Motor neuron (in vitro differentiated cells): ENCODE measurements at regions not wholly inside any gene's neighbourhood (a gene's known extent, or its start where the extent isn't known, plus 50 kb on each side); places are given as distances from the start of the nearest gene placed in this dataset.

Experiments
- ATAC-seq, 8 experiments: fragments of 200-7000 bp; cut with Tn5 transposase; replicated peaks in 6 of 8; 2 replicates each; pipeline ENCODE4 v1.8.0; 2021; ENCODE audit warnings: mild to moderate bottlenecking in 8 of 8, moderate library complexity in 8 of 8
- H3K27ac ChIP-seq, 2 donors: fragments of 250-450 bp; sonication (Bioruptor Pico); 2 replicates each; pipeline ENCODE4 v1.9.0; 2021; ENCODE audit warnings: antibody characterized with exemption in 2 of 2, mild to moderate bottlenecking in 2 of 2, moderate library complexity in 1 of 2
- H3K4me1 ChIP-seq, 2 donors: fragments of 250-450 bp; sonication (Bioruptor Pico); replicated peaks in 1 of 2; 2 replicates each; pipeline ENCODE4 v1.6.1; 2021; ENCODE audit warnings: antibody characterized with exemption in 2 of 2, mild to moderate bottlenecking in 2 of 2, moderate library complexity in 1 of 2
- H3K4me3 ChIP-seq, 5 donors: fragments of 250-450 bp; sonication (Bioruptor Pico); 2 replicates each; pipeline ENCODE4 v1.9.0; 2021; ENCODE audit warnings: antibody characterized with exemption in 5 of 5, mild to moderate bottlenecking in 5 of 5, moderate library complexity in 4 of 5
- WGBS, 10 experiments: fragments of 450-650 bp; shearing (Covaris generic); methylation state at CpG; one replicate each; pipeline ENCODE4 v1.0.0; 2022; 5-methylcytosine and 5-hydroxymethylcytosine counted together
- in situ Hi-C, 9 experiments: fragments of 400-800 bp; cut with MboI; loops; one replicate each; pipeline ENCODE4 v1.15.0; 2021; ENCODE audit warnings: low sequenced_read_pairs in 9 of 9, low pct_unique_long_range_greater_than_20kb in 2 of 9; ENCODE audit not compliant: unreplicated experiment in 9 of 9

- Histone ChIP-seq H3K27ac (no peak overlapping the region), H3K4me1 (peaks cover 0 to 8% of the 10 kb centered on the region in 2 donors), H3K4me3 (no peak overlapping the region)
- 10 to 91% (median 40%) methylated on average over 1 to 7 of the region's 7 CpGs; no CpG with 5 or more reads in 3 of the 10 experiments for WGBS, 10 experiments
- no peak for ATAC-seq
- in situ Hi-C loops, result no loop called here
Observed at GRCh38 chr11:134555510-134555909, 143.5 kb upstream of the B3GAT1 start.

GRCh38 chr11:134554861-134555260 lies 142.8 kb upstream of the B3GAT1 start:
- H3K4me1 ChIP-seq, result peaks cover 0 to 2% of the 10 kb centered on the region in 2 donors
- WGBS, 10 experiments, result 5 to 85% (median 53%) methylated on average over 1 to 3 of the region's 3 CpGs
- ATAC-seq, result no peak
- in situ Hi-C loops, result no loop called here
- H3K27ac ChIP-seq, result no peak overlapping the region
- no peak overlapping the region for H3K4me3 ChIP-seq

DNA sequence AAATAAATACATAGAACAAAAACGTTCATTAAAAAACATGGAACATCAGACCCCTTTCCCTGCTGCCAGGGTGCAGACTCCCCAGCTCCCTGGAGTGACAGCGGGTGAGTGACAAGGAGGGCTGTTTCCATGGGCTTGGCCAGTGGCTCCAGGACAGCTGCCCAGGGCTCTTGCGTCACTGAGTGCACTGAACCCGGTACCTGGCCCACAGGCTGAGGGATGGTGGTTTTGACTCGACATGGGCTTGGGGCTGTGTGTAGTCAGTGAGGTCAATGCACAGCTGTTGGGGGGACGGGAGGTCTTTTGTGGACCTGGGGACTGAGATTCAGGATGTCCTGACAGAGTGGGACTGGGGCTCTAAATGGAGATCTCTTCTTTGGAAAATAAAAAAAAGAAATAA lies 142.1 kb upstream of the B3GAT1 start:
- in situ Hi-C loops, result no loop called here
- 0 to 89% (median 67%) methylated on average over 1 to 5 of the region's 6 CpGs; no CpG with 5 or more reads in 3 of the 10 experiments for WGBS, 10 experiments
- H3K4me1 ChIP-seq, result no peaks in the 10 kb centered on the region
- ATAC-seq, result no peak
- no peak overlapping the region for H3K4me3 ChIP-seq
- H3K27ac ChIP-seq, result no peak overlapping the region

- ATAC-seq, result no peak
- in situ Hi-C loops, result no loop called here
- Histone ChIP-seq H3K4me3 (no peak overlapping the region), H3K27ac (no peak overlapping the region), H3K4me1 (no peaks in the 10 kb centered on the region)
- WGBS, 10 experiments, result 0 to 80% (median 65%) methylated on average over 1 of the region's 1 CpG; no CpG with 5 or more reads in 2 of the 10 experiments
Observed at GRCh38 chr11:134552749-134553148, 140.7 kb upstream of the B3GAT1 start.

GRCh38 chr11:134545521-134545920 lies 133.5 kb upstream of the B3GAT1 start:
- Histone ChIP-seq H3K4me1 (no peaks in the 10 kb centered on the region), H3K27ac (no peak overlapping the region), H3K4me3 (no peak overlapping the region)
- 0 to 92% (median 78%) methylated on average over 2 to 5 of the region's 5 CpGs; no CpG with 5 or more reads in 3 of the 10 experiments for WGBS, 10 experiments
- ATAC-seq, result no peak
- in situ Hi-C loops, result no loop called here

DNA sequence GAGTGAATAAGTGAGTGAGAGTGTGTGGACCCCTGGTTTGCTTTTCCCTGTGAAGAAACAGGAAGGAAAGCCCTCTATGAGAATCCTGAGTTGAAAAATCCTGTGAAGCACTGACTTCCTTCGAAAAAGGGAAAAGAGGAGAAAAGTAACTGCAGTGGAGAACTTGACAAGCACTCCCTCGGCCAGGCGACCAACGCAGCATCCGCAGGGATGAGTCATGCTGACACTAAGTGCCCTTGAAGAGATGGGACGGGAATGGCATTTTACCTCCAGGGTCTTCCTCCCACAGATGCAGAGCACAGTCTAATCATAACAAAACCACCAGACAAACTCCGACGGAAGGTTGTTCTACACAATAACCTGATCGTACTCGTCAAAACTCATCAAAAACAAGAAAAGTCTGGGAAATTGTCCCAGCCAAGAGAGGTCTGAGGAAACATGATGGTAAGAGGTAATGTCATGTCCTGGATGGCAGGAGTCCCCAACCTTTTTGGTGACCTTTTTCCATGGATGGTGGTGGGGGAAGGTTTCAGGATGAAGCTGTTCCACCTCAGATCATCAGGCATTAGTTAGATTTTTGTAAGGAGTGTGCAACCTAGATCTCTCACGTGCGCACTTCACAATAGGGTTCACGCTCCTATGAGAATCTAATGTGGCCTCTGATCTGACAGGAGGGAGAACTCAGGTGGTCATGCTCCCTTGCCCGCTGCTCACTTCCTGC lies 132.2 kb upstream of the B3GAT1 start:
- H3K4me3 ChIP-seq, result no peak overlapping the region
- peaks cover under 1 to 2% of the 10 kb centered on the region in 2 donors for H3K4me1 ChIP-seq
- 29 to 100% (median 80%) methylated on average over 2 to 11 of the region's 14 CpGs for WGBS, 10 experiments
- no peak overlapping the region for H3K27ac ChIP-seq
- in situ Hi-C loops, result no loop called here
- ATAC-seq, result no peak

DNA sequence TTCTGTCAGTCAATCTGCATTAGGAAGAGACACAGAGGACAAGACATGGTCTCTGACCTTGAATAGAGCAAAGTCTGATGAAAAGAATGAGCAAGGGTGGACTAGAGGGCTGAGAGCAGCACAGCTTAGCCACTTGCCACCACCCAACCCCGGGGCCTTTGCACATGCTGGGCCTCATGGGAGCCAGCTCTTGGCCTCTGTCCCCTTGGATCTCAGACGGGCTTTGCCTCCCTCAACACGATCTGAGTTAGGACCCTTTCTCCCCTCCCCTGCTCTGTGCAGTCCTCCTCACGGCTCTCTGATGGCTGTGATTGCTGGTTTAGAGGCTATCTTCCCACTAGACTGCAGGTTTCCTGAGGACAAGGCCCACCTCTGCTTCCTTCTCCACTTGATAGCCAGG lies 131.6 kb upstream of the B3GAT1 start:
- H3K27ac ChIP-seq, result no peak overlapping the region
- WGBS, 10 experiments, result 0 to 80% (median 8%) methylated on average over 1 to 2 of the region's 4 CpGs; no CpG with 5 or more reads in 7 of the 10 experiments
- ATAC-seq, result no peak
- in situ Hi-C loops, result no loop called here
- H3K4me3 ChIP-seq, result no peak overlapping the region
- H3K4me1 ChIP-seq, result peaks cover 6 to 8% of the 10 kb centered on the region in 2 donors

DNA sequence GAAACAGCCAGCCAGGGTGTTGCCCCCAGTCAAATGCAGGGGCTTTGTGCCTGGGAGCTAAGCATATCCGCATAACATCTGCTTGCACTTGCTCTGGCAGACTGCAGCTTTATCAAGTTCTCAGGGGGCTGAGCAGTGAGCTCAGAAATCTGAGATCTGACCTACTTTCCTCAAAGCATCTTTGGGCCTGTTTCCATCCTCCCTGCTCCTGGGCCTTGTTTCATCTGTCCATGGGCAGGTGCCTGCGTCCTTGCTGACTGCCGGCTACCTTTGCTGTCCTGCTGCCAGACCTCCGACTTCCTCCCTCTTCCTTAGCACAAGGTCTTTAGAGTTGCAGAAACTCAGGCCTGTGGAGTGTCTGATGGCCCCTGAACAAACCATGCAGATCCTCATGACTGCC lies 131.2 kb upstream of the B3GAT1 start:
- in situ Hi-C loops, result no loop called here

GRCh38 chr11:134542401-134543165 lies 130.5 kb upstream of the B3GAT1 start:
- no peak overlapping the region for H3K27ac ChIP-seq
- H3K4me3 ChIP-seq, result no peak overlapping the region
- peaks cover 11 to 19% of the 10 kb centered on the region in 2 donors for H3K4me1 ChIP-seq
- 0 to 95% (median 39%) methylated on average over 1 to 8 of the region's 10 CpGs; no CpG with 5 or more reads in 1 of the 10 experiments for WGBS, 10 experiments
- in situ Hi-C loops, result no loop called here
- peak in 1 of 8 experiments; percentile 64 for ATAC-seq

More for the DNA sequence above, 131.2 kb upstream of the B3GAT1 start:
- 0 to 100% (median 29%) methylated on average over 1 to 4 of the region's 4 CpGs; no CpG with 5 or more reads in 3 of the 10 experiments for WGBS, 10 experiments
- Histone ChIP-seq H3K4me3 (no peak overlapping the region), H3K4me1 (peaks cover 10 to 12% of the 10 kb centered on the region in 2 donors), H3K27ac (no peak overlapping the region)
- peak in 1 of 8 experiments; percentile 26 for ATAC-seq

GRCh38 chr11:134541951-134542350 lies 129.9 kb upstream of the B3GAT1 start:
- Histone ChIP-seq H3K4me3 (no peak overlapping the region), H3K4me1 (peaks cover 11 to 25% of the 10 kb centered on the region in 2 donors), H3K27ac (no peak overlapping the region)
- ATAC-seq, result no peak
- in situ Hi-C loops, result no loop called here
- WGBS, 10 experiments, result 20 to 80% (median 60%) methylated on average over 1 to 3 of the region's 4 CpGs; no CpG with 5 or more reads in 7 of the 10 experiments

- no peak for ATAC-seq
- Histone ChIP-seq H3K4me1 (peaks cover 11 to 27% of the 10 kb centered on the region in 2 donors), H3K4me3 (no peak overlapping the region), H3K27ac (no peak overlapping the region)
- in situ Hi-C loops, result no loop called here
- 0 to 88% (median 69%) methylated on average over 1 to 6 of the region's 6 CpGs; no CpG with 5 or more reads in 6 of the 10 experiments for WGBS, 10 experiments
Observed at GRCh38 chr11:134541355-134541754, 129.3 kb upstream of the B3GAT1 start.

GRCh38 chr11:134539285-134539684 lies 127.2 kb upstream of the B3GAT1 start:
- ATAC-seq, result peak in 1 of 8 experiments; percentile 4
- Histone ChIP-seq H3K27ac (no peak overlapping the region), H3K4me3 (no peak overlapping the region), H3K4me1 (peaks cover 11 to 38% of the 10 kb centered on the region in 2 donors)
- in situ Hi-C loops, result no loop called here
- WGBS, 10 experiments, result 83 to 100% methylated on average over 2 to 3 of the region's 4 CpGs; no CpG with 5 or more reads in 8 of the 10 experiments

DNA sequence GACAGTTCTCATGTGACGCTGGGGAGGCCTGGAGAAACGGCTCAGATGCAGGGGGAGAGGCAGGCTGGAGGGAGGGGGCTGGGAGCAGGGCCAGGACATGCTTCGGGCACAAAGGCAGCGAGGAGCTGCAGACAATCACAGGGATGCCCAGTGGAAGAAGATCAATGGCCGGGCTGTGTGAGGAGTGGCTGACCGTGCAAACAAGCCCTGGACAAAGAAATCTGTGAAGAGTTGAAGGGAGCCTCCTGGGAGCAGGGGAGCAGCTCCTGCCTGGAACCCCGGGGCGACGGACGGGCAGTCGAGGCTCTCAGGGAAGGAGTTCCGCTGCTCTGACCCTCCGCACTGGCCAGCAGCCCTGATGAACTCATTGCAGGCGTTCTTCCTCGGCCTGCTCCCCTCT lies 126.7 kb upstream of the B3GAT1 start:
- Histone ChIP-seq H3K27ac (peak overlapping the region in 1 of 2 donors; percentile 15), H3K4me3 (no peak overlapping the region), H3K4me1 (peaks cover 11 to 38% of the 10 kb centered on the region in 2 donors)
- in situ Hi-C loops, result no loop called here
- 50 to 74% (median 60%) methylated on average over 3 to 9 of the region's 15 CpGs; no CpG with 5 or more reads in 6 of the 10 experiments for WGBS, 10 experiments
- ATAC-seq, result peak in 5 of 8 experiments; percentile 85 to 92 (median 88)
